Ovary (tissue), 3 donors: ENCODE measurements at regions not wholly inside any gene's neighbourhood (a gene's known extent, or its start where the extent isn't known, plus 50 kb on each side); places are given as distances from the start of the nearest gene placed in this dataset.

Experiments
- EP300 ChIP-seq: sonication (generic); formaldehyde crosslinking; IDR thresholded peaks from one replicate; pipeline ENCODE4 v1.6.1; 2017; ENCODE audit warnings: antibody characterized with exemption
- TF ChIP-seq, protein P1 (sequence below), 3 donors: fragments of 450-650 bp in 2 of 3; fragments of 200-600 bp in 1 of 3; IDR thresholded peaks; one replicate each; pipeline versions ENCODE4 v1.5.1 to v1.8.0; 2016 to 2022; ENCODE audit warnings: antibody characterized with exemption in 3 of 3, mild to moderate bottlenecking in 1 of 3
- donor health status: DM: no; HTN: no; CAD: no.

DNA sequence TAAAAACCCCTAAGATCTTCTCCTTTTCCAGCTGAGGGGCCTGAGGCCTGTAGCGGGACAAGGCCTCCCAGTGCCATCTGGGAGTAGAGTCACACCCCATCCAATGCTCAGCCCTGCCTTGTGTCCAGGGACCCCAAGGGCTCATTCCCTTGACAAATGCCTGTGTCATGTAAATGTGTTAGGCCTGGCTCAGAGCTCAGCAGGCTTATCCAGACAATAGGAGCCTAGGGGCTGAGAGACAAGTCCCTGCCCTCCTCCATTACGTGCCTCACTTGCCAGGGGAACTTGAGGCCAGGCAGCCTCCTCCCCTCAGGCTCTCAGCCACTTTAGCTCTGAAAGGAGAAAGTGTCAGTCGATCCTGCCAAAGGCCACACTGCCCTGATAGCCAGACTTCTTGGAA is 166.8 kb upstream of the MAMLD1 start:
- TF ChIP-seq, protein P1, sequence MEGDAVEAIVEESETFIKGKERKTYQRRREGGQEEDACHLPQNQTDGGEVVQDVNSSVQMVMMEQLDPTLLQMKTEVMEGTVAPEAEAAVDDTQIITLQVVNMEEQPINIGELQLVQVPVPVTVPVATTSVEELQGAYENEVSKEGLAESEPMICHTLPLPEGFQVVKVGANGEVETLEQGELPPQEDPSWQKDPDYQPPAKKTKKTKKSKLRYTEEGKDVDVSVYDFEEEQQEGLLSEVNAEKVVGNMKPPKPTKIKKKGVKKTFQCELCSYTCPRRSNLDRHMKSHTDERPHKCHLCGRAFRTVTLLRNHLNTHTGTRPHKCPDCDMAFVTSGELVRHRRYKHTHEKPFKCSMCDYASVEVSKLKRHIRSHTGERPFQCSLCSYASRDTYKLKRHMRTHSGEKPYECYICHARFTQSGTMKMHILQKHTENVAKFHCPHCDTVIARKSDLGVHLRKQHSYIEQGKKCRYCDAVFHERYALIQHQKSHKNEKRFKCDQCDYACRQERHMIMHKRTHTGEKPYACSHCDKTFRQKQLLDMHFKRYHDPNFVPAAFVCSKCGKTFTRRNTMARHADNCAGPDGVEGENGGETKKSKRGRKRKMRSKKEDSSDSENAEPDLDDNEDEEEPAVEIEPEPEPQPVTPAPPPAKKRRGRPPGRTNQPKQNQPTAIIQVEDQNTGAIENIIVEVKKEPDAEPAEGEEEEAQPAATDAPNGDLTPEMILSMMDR (IDR thresholded peaks at IDR 0.05): no peak
- no peak for TF ChIP-seq EP300
